C4-2B (cell line): ENCODE measurements at regions not wholly inside any gene's neighbourhood (a gene's known extent, or its start where the extent isn't known, plus 50 kb on each side); places are given as distances from the start of the nearest gene placed in this dataset.

Experiments
- CTCF ChIP-seq: fragments of 450-650 bp; conservative IDR thresholded peaks from 2 replicates; pipeline ENCODE4 v1.5.1; 2017; ENCODE audit warnings: mild to moderate bottlenecking
- ZFX ChIP-seq: fragments of 450-650 bp; IDR thresholded peaks from 2 replicates; pipeline ENCODE4 v1.6.1; 2017

- TF ChIP-seq CTCF: no peak
- no peak for TF ChIP-seq ZFX
These were observed 74.1 kb upstream of the CADM1 start for GRCh38 chr11:115578275-115578674.
